GM10266 (cell line): ENCODE measurements at regions not wholly inside any gene's neighbourhood (a gene's known extent, or its start where the extent isn't known, plus 50 kb on each side); places are given as distances from the start of the nearest gene placed in this dataset.
"Not testable (repeated sequence)": the region's sequence is repeated elsewhere in the genome, so short reads cannot be mapped to it uniquely, and the experiment has no call there.

Source experiments
- DNase-seq: peaks from one replicate; pipeline ENCODE4 v3.0.0; 2012; ENCODE audit errors: extremely low spot score
- TF ChIP-seq, protein P1 (sequence below): IDR thresholded peaks from 2 replicates; pipeline ENCODE4 v1.5.1; 2012; ENCODE audit warnings: mild to moderate bottlenecking, low read depth; ENCODE audit not compliant: control insufficient read depth, insufficient read depth; ENCODE audit errors: missing control alignments

- TF ChIP-seq, protein P1, sequence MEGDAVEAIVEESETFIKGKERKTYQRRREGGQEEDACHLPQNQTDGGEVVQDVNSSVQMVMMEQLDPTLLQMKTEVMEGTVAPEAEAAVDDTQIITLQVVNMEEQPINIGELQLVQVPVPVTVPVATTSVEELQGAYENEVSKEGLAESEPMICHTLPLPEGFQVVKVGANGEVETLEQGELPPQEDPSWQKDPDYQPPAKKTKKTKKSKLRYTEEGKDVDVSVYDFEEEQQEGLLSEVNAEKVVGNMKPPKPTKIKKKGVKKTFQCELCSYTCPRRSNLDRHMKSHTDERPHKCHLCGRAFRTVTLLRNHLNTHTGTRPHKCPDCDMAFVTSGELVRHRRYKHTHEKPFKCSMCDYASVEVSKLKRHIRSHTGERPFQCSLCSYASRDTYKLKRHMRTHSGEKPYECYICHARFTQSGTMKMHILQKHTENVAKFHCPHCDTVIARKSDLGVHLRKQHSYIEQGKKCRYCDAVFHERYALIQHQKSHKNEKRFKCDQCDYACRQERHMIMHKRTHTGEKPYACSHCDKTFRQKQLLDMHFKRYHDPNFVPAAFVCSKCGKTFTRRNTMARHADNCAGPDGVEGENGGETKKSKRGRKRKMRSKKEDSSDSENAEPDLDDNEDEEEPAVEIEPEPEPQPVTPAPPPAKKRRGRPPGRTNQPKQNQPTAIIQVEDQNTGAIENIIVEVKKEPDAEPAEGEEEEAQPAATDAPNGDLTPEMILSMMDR: no peak
- no peak for DNase-seq
Observed at GRCh38 chr17:74139120-74139519, 64.4 kb upstream of the RPL38 start.

DNA sequence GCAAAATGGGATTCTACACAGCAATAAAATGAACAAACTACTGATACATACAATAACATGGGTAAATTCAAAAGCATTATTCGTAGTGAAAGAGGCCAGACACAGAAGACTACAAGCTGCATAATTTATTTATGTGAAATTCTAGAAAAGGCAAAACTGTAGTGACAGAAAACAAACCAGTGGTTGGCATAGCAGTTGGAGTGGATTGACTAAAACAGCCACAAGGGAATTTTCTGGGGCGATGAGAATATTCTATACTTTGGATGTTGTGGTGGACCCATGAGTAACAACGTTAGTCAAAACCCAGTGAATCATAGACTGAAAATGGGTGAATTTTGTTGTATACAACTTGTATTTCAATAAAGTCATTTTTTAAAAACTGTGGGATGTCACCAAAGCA lies 63.2 kb upstream of the RPL38 start:
- TF ChIP-seq, protein P1: no peak

DNA sequence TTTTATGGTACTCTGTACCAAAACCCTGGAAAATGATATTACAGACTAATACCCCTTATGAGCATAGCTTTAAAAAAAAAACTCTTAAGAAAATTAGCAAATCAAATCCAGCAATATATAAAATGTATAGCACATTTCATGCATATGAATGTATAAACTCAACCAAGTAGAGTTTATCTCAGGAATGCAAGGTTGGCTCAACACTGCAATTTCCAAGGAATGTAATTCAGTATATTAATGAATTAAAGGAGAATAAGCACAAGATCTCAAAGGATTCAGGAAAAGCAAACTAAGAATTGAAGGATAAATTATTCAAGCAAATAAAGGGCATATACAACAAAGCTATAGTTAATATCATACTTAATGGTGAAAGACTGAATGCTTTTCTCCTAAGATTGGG lies 61.9 kb upstream of the RPL38 start:
- TF ChIP-seq, protein P1: no peak
- DNase-seq: no peak

More for the DNA sequence above, 63.2 kb upstream of the RPL38 start:
- no peak for DNase-seq

DNA sequence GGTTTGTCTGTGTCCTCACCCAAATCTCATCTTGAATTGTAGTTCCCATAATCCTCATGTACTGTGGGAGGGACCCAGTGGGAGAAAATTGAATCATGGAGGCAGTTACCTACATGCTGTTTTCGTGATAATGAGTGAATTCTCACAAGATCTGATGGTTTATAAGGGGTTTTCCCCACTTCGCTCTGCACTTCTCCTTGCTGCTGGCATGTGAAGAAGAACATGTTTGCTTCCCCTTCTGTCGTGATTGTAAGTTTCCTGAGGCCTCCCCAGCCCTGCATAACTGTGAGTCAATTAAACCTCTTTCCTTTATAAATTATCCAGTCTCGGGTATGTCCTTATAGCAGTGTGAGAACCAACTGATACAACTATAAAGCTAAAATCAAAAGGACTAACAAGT lies 60.2 kb upstream of the RPL38 start:
- DNase-seq: not testable (repeated sequence)

DNA sequence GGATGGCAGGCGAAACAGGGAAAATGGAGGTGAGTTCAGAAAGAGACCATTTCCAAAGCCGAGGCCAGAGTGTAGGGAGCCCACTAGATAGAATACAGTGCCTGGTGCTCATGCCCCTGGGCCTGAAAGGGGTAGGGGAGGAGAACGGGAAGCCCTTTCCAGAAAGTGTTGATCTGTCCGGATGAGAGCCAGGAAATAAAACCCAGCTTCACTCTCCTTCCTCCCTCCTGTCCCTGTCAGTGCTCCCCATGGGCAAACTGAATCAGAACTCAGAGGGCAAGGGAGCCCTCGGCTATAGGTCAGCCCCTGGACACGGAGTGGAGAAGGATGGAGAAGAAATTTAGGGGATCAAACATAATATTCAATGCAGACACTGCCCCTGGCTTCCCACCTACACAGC lies 57.7 kb upstream of the RPL38 start:
- DNase-seq: no peak
- TF ChIP-seq, protein P1: no peak

GRCh38 chr17:74146196-74146595 lies 57.3 kb upstream of the RPL38 start:
- DNase-seq: no peak
- TF ChIP-seq, protein P1: no peak

DNA sequence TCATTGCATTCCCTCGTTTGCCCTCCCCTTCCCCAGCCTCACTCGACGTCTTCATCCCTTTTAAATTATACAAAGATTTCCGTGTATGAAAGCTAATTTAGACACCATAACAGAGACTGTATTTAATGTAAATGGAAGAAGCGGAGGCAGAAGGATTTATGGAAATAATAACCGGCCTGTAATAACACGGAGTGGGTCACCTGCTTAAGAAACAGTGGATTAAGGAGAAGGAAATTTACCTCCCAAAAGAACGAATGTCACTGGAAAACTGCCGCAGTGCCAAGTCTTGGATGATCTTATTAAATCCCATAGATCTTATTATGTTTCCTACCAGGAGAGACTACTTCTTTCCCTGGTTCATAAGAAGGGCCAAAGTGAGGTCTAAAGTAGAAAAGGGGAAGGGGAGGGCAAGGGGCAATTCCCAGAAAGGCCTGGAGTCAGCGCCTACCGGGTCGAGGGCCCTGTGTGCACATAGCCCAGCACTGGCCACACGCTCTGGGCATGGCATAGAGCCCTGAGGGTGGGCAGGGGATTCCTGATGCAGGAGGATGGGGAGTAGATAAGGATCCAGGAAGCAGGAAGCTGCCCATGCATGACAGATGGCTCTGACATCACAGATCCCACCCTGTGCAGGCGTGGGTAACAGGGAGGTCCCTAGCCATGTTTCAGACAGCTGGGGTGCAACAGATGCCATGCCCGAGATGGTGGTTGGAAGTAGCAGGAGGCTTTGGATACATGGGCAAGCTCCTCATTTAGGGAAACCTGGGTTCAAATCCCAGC lies 56.2 kb upstream of the RPL38 start:
- TF ChIP-seq, protein P1: no peak
- DNase-seq: no peak

GRCh38 chr17:74147966-74148365 lies 55.5 kb upstream of the RPL38 start:
- TF ChIP-seq, protein P1: no peak
- no peak for DNase-seq
